GM19324 (cell line): ENCODE measurements at regions not wholly inside any gene's neighbourhood (a gene's known extent, or its start where the extent isn't known, plus 50 kb on each side); places are given as distances from the start of the nearest gene placed in this dataset.
"Not testable (repeated sequence)": the region's sequence is repeated elsewhere in the genome, so short reads cannot be mapped to it uniquely, and the experiment has no call there.

Experiments used
- ATAC-seq: cut with Tn5 transposase; IDR thresholded peaks from one replicate; pipeline ENCODE4 v1.9.1; 2021; ENCODE audit warnings: mild to moderate bottlenecking, moderate library complexity; ENCODE audit not compliant: unreplicated experiment, low FRiP score

GRCh38 chr22:47617186-47617585, 854.7 kb downstream of the TBC1D22A start:
- no peak for ATAC-seq

GRCh38 chr22:47616396-47617020, 854.1 kb downstream of the TBC1D22A start:
- ATAC-seq = no peak

- no peak for ATAC-seq
Observed at GRCh38 chr22:47615051-47615450, 852.6 kb downstream of the TBC1D22A start.

GRCh38 chr22:47613606-47614350, 851.3 kb downstream of the TBC1D22A start:
- ATAC-seq = no peak

- ATAC-seq = not testable (repeated sequence)
Observed at GRCh38 chr22:47613181-47613580, 850.7 kb downstream of the TBC1D22A start.

- ATAC-seq = no peak
Observed at GRCh38 chr22:47612311-47612910, 850.0 kb downstream of the TBC1D22A start.

GRCh38 chr22:47610764-47611163, 848.3 kb downstream of the TBC1D22A start:
- ATAC-seq = no peak

- no peak for ATAC-seq
Observed at GRCh38 chr22:47610281-47610680, 847.8 kb downstream of the TBC1D22A start.

GRCh38 chr22:47609653-47610052, 847.2 kb downstream of the TBC1D22A start:
- no peak for ATAC-seq

- no peak for ATAC-seq
Observed at GRCh38 chr22:47608421-47608820, 846.0 kb downstream of the TBC1D22A start.

GRCh38 chr22:47607486-47607885, 845.0 kb downstream of the TBC1D22A start:
- ATAC-seq = no peak

- ATAC-seq = no peak
Observed at GRCh38 chr22:47606426-47606825, 844.0 kb downstream of the TBC1D22A start.

- no peak for ATAC-seq
Observed at GRCh38 chr22:47605886-47606285, 843.4 kb downstream of the TBC1D22A start.

- ATAC-seq = no peak
Observed at GRCh38 chr22:47605441-47605840, 843.0 kb downstream of the TBC1D22A start.

GRCh38 chr22:47604563-47604962, 842.1 kb downstream of the TBC1D22A start:
- no peak for ATAC-seq

- ATAC-seq = no peak
Observed at GRCh38 chr22:47602732-47603131, 840.3 kb downstream of the TBC1D22A start.

GRCh38 chr22:47601666-47602065, 839.2 kb downstream of the TBC1D22A start:
- no peak for ATAC-seq

GRCh38 chr22:47600791-47601625, 838.6 kb downstream of the TBC1D22A start:
- ATAC-seq = no peak

- ATAC-seq = no peak
Observed at GRCh38 chr22:47600281-47600680, 837.8 kb downstream of the TBC1D22A start.

- no peak for ATAC-seq
Observed at GRCh38 chr22:47599753-47600152, 837.3 kb downstream of the TBC1D22A start.

- no peak for ATAC-seq
Observed at GRCh38 chr22:47598864-47599263, 836.4 kb downstream of the TBC1D22A start.
